GDM1 (cell line): ENCODE measurements at regions not wholly inside any gene's neighbourhood (a gene's known extent, or its start where the extent isn't known, plus 50 kb on each side); places are given as distances from the start of the nearest gene placed in this dataset.
"Not testable (repeated sequence)": the region's sequence is repeated elsewhere in the genome, so short reads cannot be mapped to it uniquely, and the experiment has no call there.

ENCODE experiments used
- DNase-seq: peaks from one replicate; lab custom pipeline; 2025; lab: John Stamatoyannopoulos, UW

DNA sequence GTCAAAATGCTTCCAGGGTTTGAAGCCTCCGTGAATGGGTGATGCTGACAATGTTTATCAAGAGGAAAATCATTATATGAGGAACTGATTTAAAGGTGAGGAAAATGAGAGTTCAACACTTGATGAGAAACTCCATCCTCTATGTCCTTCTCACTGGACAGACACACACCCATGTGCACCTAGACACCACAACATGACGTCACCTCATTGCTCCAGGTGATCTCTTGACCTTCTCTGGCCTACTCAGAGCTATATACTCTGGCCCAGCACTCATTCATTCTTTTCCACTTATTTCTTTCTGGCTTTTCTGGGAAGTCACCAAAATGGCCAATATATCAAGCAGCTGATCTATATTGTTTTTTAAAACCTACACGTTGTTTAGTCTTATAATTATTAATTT is 778.7 kb upstream of the PCDH20 start:
- no peak for DNase-seq

DNA sequence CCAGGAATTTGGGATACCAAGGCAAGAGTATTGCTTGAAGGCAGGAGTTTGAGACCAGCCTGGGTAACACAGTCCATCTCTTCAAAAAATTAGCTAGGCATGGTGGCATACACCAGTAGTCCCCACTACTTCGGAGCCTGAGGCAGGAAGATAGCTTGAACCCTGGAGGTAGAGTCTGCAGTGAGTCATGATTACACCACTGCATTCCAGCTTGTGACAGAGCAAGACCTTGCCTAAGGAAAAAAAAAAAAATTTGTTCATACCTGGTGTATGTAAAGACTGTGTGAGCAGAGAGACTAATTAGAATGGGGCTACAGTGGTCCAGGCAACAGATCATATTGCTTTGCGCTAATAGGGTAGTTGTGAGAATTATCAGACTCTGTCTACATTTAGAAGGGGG is 778.3 kb upstream of the PCDH20 start:
- DNase-seq: no peak

DNA sequence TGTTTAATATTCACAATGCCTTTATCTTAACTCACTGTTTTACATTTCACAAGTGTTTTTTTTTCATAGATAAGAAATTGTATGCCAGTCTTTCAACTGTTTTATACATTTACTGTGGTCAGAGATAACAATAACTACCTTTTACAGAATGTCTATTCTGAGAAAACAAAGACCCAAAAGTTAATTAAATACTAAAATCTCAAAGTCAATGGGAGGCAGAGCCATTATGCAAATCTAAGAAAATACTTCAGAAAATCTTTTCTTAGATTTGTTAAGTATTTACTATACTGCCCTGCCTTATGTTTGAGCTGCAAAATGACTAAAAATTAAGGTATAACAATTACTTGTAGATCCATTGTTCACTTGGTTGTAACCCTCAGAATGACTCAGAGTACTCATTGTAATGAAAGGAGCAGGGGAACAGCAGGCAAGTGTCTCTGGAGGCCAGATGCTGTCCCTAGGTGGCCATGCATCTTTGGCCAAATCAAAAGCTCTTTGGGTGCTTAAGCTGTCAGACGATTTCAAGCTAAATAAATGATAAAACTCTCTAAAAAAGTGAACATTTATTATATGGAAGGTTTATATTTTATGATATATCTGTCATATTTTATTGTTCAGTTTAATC is 770.1 kb upstream of the PCDH20 start:
- DNase-seq: no peak

DNA sequence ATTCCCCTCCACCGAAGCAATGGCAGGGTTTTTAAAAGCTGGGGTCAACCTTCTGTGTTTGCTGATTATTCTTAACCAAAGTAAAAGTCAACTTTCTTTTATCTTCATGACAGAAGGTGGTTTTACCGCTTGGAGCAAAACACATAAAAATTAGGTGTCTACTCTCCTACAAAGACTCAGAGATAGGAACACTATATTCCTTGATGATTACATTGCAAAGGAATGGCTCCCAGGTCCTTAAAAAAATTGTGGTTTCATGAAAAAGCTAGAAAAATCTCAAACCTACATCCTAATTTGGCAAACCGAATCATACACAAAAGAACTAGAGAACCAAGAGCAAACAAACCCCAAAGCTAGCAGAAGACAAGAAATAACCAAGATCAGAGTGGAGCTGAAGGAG is 760.4 kb upstream of the PCDH20 start:
- no peak for DNase-seq

DNA sequence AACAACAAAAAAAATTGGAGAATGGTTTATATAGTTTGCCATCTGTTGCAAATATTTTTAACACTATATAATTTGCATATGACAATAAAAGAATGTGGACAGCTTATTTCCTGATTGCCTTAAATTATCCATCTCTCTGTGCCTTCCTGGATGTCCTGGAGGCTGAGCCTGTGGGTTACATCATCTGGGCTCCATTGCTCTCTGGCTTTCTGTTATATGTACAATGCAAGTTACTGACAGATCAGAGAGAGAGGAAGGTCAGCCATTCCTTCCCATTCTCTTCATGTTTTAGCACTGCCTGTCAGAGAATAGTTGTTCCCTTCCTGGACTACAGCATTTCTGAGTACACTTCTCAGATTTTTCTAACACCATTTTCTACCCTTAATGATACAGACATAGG is 758.3 kb upstream of the PCDH20 start:
- no peak for DNase-seq

DNA sequence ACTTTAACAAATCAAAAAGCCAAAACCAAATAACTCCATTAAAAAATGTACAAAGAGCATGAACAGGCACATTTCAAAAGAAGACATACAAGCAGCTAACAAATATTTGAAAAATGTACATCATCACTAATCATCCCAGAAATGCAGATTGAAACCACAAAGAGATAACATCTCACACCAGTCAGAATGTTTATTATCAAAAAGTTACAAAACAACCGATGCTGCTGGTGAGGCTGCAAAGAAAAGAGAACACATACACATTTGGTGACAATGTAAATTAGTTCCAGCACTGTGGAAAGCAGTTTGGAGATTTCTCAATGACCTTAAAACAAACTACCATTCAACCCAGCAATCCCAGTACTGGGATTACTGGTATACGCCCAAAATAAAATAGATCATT is 756.0 kb upstream of the PCDH20 start:
- no peak for DNase-seq

DNA sequence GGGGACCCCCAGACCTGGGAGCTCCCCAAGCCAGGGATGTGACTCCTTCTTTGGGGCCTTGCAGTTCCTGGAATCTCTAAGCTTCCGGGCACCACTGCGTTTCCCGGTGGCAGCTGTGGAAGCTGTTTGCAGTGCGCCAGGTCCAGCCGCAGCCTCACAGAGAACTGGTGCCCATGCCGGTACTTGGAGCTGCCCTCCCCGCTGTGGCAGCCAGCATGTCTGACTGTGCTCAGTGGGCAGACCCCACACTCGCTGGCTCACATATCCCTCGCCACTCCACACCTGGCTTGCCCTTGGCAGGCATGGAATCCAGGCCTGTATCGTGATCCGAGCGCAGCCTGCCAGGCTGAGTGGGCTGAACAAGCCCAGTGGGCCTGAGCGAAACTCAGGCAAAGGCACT is 753.2 kb upstream of the PCDH20 start:
- no peak for DNase-seq

DNA sequence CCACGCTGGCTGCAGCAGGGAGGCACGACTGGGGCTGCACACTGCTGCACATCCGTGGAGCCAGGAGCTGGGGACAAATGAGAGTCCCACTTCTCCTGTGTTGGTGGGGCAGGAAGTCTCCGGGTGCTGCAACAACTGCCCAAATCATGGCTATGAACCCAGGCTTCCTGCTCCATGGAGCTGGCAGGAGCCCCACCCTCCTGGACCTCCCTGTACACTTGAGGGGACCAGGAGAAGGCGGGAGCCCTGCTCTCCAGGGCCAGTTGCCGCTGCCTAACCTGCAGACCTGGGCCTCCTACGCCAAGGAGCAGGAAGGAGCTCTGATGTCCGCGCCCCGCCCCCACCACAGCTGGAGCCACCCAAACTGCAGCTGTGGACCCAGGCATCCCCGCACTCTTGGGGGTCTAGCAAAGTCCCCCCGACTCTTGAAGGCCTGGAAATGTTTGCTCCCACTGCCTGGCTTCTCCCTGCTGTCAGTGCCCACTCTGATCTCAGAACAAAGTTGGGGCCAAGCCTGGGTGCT is 752.1 kb upstream of the PCDH20 start:
- DNase-seq: no peak

DNA sequence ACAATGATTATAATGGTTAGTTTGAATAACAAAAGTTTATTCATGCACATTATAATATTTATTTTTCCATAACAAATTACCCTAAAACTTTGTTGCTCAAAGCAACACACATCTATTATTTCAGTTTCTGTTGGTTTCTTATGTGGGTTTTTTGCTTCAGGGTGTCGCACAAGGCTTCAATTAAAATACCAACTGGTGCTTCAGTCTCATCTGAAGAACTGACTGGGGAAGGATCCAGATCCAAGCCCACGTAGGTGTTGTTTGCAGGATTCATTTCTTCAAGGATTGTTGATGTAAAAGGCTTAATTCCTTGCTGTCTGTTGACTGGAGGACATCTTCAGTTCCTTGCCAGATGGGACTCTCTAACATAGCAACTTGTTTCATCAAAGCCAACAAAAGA is 747.2 kb upstream of the PCDH20 start:
- no peak for DNase-seq

DNA sequence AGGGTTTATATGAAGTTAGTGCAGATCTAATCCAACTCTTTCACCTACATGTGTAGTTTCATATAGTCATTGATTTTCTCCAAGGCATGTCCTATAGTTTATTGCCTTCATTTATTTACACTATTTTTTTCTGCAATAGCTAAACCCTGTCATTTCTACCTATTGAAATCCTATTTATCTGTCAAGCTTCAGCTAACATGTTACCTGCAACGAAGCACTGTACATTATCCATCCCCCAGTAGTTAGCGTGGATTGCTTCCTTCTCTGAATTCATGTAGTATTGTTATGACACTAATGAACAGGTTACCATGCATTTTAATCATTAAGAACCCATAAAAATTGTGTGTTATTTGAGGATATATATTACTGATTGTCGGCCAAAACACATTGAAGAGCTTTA is 742.9 kb upstream of the PCDH20 start:
- DNase-seq: no peak

DNA sequence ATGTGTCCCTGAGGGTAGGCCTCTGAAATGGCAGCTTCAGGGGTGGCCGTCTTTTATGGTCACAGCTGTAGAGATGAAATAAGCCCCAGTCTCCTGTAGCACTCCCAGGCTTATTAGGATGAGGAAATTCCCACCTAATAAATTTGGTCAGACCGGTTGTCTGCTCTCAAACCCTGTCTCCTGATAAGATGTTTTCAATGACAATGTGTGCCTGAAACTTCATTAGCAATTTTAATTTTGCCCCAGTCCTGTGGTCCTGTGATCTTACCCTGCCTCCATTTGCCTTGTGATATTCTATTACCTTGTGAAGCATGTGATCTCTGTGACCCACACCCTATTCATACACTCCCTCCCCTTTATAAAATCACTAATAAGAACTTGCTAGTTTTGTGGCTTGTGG is 736.1 kb upstream of the PCDH20 start:
- not testable (repeated sequence) for DNase-seq

DNA sequence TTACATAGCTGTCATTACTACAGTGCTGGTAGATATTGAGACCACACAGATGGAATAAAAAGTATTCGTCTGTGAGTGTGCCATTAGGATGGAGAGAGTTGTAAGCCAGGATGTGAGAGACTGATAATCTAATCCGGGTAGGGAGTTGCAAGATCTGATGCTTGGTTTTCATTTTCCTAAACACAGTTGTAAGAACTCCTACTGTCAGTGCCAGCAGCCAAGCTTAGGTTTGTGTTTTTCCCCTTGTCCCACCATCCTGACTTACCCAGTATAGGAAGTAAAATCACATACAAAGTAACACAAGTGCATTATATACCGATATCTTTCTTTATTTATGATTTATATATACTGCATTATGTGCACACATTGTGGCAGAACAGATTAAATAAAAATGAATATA is 726.4 kb upstream of the PCDH20 start:
- no peak for DNase-seq

DNA sequence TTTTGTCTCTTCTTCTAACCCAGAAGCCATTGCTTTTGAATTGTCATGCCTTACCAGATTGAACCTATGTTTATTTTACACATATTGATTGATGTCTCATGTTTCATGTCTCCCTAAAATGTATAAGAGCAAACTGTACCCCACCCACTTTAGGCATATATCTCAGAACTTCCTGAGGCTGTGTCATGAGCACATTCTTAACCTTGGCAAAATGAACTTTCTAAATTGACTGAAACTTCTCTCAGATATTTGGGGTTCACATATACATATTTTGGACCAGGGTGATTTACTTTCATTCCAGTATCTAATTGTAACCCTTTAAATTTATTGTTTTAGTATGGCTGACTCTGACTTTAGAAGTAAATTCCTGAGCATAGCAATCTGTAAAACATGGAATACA is 723.9 kb upstream of the PCDH20 start:
- DNase-seq: no peak

DNA sequence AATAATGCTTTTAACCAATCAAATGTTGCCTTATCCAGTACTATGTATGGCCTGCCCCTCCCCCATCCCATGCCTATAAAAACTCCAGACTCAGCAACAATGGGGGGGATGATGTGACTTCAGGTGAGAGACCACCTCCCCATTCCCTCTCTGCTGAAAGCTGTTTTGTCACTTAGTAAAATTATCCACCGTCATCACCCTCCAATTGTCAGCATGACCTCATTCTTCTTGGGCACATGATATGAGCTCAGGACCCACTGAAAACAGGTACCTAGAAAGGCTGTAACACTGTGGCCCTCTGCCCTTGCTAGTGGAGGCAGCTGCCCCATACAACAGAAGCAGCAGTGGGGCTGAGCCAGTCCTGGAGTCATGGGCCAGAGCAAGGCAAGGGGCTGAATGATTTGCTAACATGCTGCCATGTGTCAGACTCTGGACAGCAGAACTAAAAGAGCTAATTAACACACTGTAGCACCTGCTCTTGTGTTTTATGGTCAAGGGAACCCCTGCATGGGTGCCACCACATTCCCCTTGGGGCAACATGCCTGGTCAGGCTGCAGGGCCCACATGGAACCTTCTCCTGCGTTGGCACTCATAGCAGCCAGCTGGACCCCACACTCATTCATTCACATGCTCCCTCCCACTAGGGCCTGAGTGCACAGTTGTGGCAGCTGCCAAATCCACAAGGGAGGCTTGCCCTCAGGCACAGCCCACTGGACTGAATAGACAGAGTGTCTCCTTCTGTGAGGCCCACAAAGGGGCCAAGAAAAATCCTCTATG is 722.2 kb upstream of the PCDH20 start:
- no peak for DNase-seq

DNA sequence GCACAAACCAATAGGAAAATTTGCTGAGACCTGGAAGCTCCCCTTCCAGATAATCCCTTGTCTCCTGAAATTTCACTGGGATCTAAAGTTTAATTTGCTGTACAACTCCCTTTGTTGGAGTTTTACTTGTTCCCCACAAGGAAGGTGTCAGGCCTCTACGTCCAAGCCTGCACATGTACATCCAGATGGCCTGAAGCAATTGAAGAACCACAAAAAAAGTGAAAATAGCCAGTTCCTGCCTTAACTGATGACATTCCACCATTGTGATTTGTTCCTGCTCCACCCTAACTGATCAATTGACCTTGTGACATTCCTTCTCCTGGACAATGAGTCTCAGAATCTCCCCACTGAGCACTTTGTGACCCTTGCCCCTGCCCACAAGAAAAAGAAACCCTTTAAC is 716.0 kb upstream of the PCDH20 start:
- DNase-seq: no peak

DNA sequence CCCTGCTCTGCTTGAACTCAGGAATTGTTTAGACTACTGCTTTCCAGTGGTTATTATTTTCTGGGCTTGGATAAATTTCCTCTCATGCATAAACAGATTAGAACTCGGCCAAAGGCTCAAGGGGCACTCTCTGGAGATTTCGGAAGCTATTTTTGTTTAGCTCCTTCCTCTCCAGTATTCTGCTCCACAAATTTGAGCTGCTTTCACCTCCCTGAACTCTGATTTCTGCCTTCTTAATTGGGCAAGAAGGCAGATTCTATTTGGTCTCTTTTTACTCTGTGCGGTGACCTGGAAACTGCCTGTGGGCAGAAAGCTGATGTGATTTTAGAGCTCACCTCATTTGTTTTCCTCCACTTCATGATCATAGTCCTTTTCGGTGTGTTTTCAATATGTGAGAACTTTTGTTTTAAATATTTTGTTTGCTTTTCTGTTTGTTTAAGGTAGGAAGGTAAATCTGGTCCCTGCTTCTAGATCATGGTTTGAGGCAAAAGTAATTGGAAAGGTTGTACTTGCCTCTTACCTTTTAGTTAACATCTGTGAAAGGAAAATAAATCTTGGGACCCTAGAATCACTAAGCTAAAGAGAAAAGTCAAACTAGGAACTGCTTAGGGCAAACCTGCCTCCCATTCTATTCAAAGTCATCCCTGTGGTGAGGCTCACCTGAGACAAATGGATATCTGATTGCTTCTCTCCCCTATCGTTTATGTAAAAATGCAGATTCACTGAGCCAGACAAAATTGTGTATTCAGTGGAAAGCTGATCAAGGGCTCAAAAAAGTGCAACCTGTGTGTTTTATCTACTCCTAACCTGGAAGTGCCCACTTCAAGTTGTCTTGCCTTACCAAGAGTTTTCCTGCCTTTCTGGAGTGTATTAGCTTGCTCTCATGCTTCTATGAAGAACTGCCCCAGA is 714.7 kb upstream of the PCDH20 start:
- no peak for DNase-seq

DNA sequence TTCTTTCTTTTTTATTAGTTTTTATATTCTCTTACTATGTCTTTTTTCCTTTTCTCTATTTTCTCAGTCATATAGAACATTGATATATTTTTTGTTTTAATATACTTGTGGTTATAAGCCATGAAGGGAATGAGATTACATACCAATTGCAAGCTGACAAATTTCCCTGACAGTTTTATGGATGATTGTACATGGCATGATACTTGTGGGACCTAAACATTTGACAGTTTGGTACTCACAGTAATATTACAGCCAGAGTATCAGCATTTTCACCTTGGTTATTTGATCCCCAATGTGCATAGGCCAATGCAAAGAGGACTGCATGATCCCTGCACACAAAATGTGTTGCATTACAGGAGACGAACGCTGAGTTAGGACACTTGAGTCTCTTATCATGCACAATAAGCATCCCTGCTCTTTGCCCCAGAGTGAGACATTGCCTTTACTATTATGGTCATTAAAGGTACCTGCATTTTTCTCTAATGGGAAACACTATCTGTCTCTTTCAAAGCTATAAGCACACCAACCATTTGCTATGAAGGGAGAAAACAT is 713.4 kb upstream of the PCDH20 start:
- DNase-seq: no peak

DNA sequence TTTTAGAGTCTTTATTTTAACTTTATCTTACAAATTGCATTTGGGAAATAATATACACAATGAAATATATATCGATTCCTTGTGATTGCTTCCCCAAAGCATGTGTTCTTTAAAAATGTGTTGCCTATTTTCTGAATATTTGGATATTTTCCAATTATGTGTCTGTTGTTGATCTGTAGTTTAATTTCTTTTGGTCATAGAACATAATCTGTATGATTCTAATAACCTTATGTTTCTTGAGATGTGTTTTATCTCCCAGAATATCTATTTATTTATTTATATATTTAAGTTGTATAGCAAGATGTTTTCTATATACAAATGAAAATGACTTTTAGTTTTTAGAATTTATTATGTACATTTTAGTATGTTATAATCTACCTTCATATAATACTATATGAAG is 710.8 kb upstream of the PCDH20 start:
- no peak for DNase-seq

DNA sequence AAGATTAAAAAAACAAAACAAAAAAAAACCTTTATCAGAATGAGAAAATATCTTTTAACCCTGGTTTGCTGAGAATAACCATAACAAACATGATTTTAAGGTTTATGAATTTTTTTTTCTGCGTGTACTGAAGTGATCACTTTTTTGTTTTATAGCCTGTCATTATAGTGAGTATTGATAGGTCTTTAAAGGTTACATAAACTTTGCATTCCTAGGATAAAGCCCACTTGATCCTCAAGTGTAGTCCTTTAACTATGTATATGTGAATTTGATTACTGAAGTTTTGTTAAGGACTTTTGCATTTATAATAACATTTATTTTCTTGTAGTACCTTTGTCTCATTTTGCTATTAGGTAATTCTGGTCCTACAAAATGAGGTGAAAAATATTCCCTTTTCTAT is 709.8 kb upstream of the PCDH20 start:
- no peak for DNase-seq

DNA sequence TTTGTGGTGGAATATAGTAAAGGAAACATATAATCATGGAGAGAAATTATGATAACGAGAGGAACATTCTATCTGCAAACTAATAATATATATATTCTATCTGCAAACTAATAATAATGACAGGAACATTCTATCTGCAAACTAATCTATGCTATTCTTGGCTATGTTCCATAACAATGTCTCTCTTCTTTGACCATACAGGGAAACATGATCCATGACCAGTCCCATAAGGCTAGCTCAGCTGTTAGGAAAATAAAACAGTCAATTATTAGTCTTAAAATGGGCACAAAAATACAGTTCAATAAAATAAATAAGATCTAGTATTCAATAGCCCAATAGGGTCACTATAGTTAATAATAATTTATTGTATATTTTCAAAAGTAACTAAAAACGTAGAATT is 707.8 kb upstream of the PCDH20 start:
- DNase-seq: no peak

DNA sequence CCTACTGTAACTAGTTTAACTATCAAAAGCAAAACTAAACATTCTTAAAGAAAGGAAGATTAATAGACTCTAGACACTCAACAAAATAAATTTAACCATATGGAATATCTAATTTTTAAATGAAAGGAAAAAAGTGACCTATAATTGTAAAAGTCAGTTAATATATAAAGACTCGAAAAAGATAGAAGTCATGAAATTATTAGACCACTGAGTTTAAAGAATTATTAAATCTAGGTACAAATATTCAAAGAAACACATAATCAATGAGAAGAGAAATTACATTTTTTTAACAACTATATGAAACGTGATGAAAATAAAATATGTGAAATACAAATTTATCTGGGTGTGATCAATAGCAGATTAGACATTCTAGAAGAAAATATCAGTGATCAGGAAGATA is 706.8 kb upstream of the PCDH20 start:
- DNase-seq: no peak
